ENCODE measurements at regions not wholly inside any gene's neighbourhood (a gene's known extent, or its start where the extent isn't known, plus 50 kb on each side); places are given as distances from the start of the nearest gene placed in this dataset.
A peak's percentile ranks its signal among the peaks of the same experiment; 100 is the strongest.

- DNase-seq: no peak
- no peak overlapping the region for H3K4me3 Mint-ChIP-seq (ENCODE audit: unreplicated experiment)
- peaks cover 4% of the 10 kb centered on the region for H3K9me3 Mint-ChIP-seq (ENCODE audit: unreplicated experiment)
- peaks cover 10% of the 10 kb centered on the region for H3K36me3 Mint-ChIP-seq (ENCODE audit: unreplicated experiment)
- peaks cover 2% of the 10 kb centered on the region for H3K27me3 Mint-ChIP-seq (ENCODE audit: unreplicated experiment)
- TF ChIP-seq CTCF (IDR thresholded peaks at IDR 0.05; ENCODE audit: partially characterized antibody, unreplicated experiment): no peak
- peaks cover 12% of the 10 kb centered on the region for H3K4me1 Mint-ChIP-seq (ENCODE audit: low read depth, unreplicated experiment)
- H3K27ac Mint-ChIP-seq (ENCODE audit: unreplicated experiment): no peak overlapping the region
These were observed 256.4 kb downstream of the MEX3B start for GRCh38 chr15:81789403-81789802.

- Mint-ChIP-seq H3K27ac (ENCODE audit: unreplicated experiment) (peak overlapping the region; percentile 72), H3K4me1 (ENCODE audit: low read depth, unreplicated experiment) (peaks cover 18% of the 10 kb centered on the region), H3K9me3 (ENCODE audit: unreplicated experiment) (peaks cover 10% of the 10 kb centered on the region), H3K27me3 (ENCODE audit: unreplicated experiment) (peaks cover 2% of the 10 kb centered on the region), H3K36me3 (ENCODE audit: unreplicated experiment) (peaks cover 13% of the 10 kb centered on the region), H3K4me3 (ENCODE audit: unreplicated experiment) (peak overlapping the region; percentile 14)
- DNase-seq: no peak
- TF ChIP-seq CTCF (IDR thresholded peaks at IDR 0.05; ENCODE audit: partially characterized antibody, unreplicated experiment): no peak
These were observed 259.0 kb downstream of the MEX3B start for GRCh38 chr15:81786776-81787175.

- peaks cover 13% of the 10 kb centered on the region for H3K36me3 Mint-ChIP-seq (ENCODE audit: unreplicated experiment)
- DNase-seq: no peak
- peaks cover 25% of the 10 kb centered on the region for H3K4me1 Mint-ChIP-seq (ENCODE audit: low read depth, unreplicated experiment)
- no peak overlapping the region for H3K4me3 Mint-ChIP-seq (ENCODE audit: unreplicated experiment)
- no peak for TF ChIP-seq CTCF (IDR thresholded peaks at IDR 0.05; ENCODE audit: partially characterized antibody, unreplicated experiment)
- H3K27ac Mint-ChIP-seq (ENCODE audit: unreplicated experiment): no peak overlapping the region
- H3K27me3 Mint-ChIP-seq (ENCODE audit: unreplicated experiment): peaks cover 2% of the 10 kb centered on the region
- peaks cover 10% of the 10 kb centered on the region for H3K9me3 Mint-ChIP-seq (ENCODE audit: unreplicated experiment)
These were observed 260.1 kb downstream of the MEX3B start for GRCh38 chr15:81785679-81786078.

GRCh38 chr15:81785181-81785580 lies 260.6 kb downstream of the MEX3B start:
- Mint-ChIP-seq H3K27ac (ENCODE audit: unreplicated experiment) (no peak overlapping the region), H3K4me3 (ENCODE audit: unreplicated experiment) (no peak overlapping the region), H3K4me1 (ENCODE audit: low read depth, unreplicated experiment) (peaks cover 26% of the 10 kb centered on the region), H3K27me3 (ENCODE audit: unreplicated experiment) (peaks cover 2% of the 10 kb centered on the region), H3K36me3 (ENCODE audit: unreplicated experiment) (peaks cover 13% of the 10 kb centered on the region), H3K9me3 (ENCODE audit: unreplicated experiment) (peaks cover 10% of the 10 kb centered on the region)
- DNase-seq: no peak
- no peak for TF ChIP-seq CTCF (IDR thresholded peaks at IDR 0.05; ENCODE audit: partially characterized antibody, unreplicated experiment)

- TF ChIP-seq CTCF (IDR thresholded peaks at IDR 0.05; ENCODE audit: partially characterized antibody, unreplicated experiment): no peak
- Mint-ChIP-seq H3K4me1 (ENCODE audit: low read depth, unreplicated experiment) (peaks cover 26% of the 10 kb centered on the region), H3K9me3 (ENCODE audit: unreplicated experiment) (peaks cover 10% of the 10 kb centered on the region), H3K4me3 (ENCODE audit: unreplicated experiment) (no peak overlapping the region), H3K27ac (ENCODE audit: unreplicated experiment) (no peak overlapping the region), H3K27me3 (ENCODE audit: unreplicated experiment) (peaks cover 2% of the 10 kb centered on the region), H3K36me3 (ENCODE audit: unreplicated experiment) (peaks cover 13% of the 10 kb centered on the region)
- DNase-seq: no peak
These were observed 261.1 kb downstream of the MEX3B start for GRCh38 chr15:81784751-81785150.

All from glutamatergic neuron (in vitro differentiated cells).